ENCODE measurements at regions not wholly inside any gene's neighbourhood (a gene's known extent, or its start where the extent isn't known, plus 50 kb on each side); places are given as distances from the start of the nearest gene placed in this dataset.

- TF ChIP-seq, protein P1, sequence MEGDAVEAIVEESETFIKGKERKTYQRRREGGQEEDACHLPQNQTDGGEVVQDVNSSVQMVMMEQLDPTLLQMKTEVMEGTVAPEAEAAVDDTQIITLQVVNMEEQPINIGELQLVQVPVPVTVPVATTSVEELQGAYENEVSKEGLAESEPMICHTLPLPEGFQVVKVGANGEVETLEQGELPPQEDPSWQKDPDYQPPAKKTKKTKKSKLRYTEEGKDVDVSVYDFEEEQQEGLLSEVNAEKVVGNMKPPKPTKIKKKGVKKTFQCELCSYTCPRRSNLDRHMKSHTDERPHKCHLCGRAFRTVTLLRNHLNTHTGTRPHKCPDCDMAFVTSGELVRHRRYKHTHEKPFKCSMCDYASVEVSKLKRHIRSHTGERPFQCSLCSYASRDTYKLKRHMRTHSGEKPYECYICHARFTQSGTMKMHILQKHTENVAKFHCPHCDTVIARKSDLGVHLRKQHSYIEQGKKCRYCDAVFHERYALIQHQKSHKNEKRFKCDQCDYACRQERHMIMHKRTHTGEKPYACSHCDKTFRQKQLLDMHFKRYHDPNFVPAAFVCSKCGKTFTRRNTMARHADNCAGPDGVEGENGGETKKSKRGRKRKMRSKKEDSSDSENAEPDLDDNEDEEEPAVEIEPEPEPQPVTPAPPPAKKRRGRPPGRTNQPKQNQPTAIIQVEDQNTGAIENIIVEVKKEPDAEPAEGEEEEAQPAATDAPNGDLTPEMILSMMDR (optimal IDR thresholded peaks at IDR 0.05 in 1 of 3, IDR thresholded peaks at IDR 0.05 in 1 of 3, conservative IDR thresholded peaks at IDR 0.05 in 1 of 3; ENCODE audit: extremely low read depth in 1 of 3, insufficient read depth in 2 of 3, low read length in 3 of 3) = no peak
- no peak for TF ChIP-seq EZH2 (IDR thresholded peaks at IDR 0.05; ENCODE audit: low read length)
Observed at GRCh38 chr6:44620922-44621321, 233.4 kb downstream of the CDC5L start.
